CD4-positive, alpha-beta memory T cell (primary cell): ENCODE measurements at regions not wholly inside any gene's neighbourhood (a gene's known extent, or its start where the extent isn't known, plus 50 kb on each side); places are given as distances from the start of the nearest gene placed in this dataset.

Source experiments
- CTCF ChIA-PET: fragments of 350-600 bp; sonication (Branson Sonifier 250); formaldehyde crosslinking; loops from one replicate; lab custom pipeline; 2021; ENCODE audit warnings: inconsistent platforms; ENCODE audit not compliant: partially characterized antibody; lab: Charles Lee
- POLR2A ChIA-PET: fragments of 350-600 bp; sonication (Branson Sonifier 250); formaldehyde crosslinking; loops from one replicate; lab custom pipeline; 2021; ENCODE audit not compliant: partially characterized antibody; lab: Charles Lee
- DNase-seq, 5 donors: peaks; one replicate each; pipeline versions ENCODE4 v3.0.0 to v3.0.0-alpha.2; 2020 to 2022; ENCODE audit warnings: mixed read lengths in 1 of 5
- H3K27ac ChIP-seq: one replicate; pipeline ENCODE4 v1.7.0; 2013; ENCODE audit warnings: low read depth, low read length
- H3K27me3 ChIP-seq: 2 replicates; pipeline ENCODE4 v1.7.0; 2013; ENCODE audit warnings: mild to moderate bottlenecking, low read length, moderate library complexity; ENCODE audit not compliant: insufficient read depth
- H3K36me3 ChIP-seq: 2 replicates; pipeline ENCODE4 v1.7.0; 2013; ENCODE audit warnings: mild to moderate bottlenecking, low read length, moderate library complexity; ENCODE audit not compliant: insufficient read depth
- H3K4me1 ChIP-seq: 2 replicates; pipeline ENCODE4 v1.7.0; 2013; ENCODE audit warnings: mild to moderate bottlenecking, low read length, moderate library complexity; ENCODE audit not compliant: insufficient read depth
- H3K4me3 ChIP-seq, 2 donors: one replicate each; pipeline ENCODE4 v1.7.0; 2013; ENCODE audit warnings: low read length in 2 of 2, mild to moderate bottlenecking in 1 of 2
- H3K9me3 ChIP-seq, 2 donors: one replicate each; pipeline ENCODE4 v1.7.0; 2013; ENCODE audit warnings: low read length in 2 of 2, control low read depth in 1 of 2; ENCODE audit not compliant: control insufficient read depth in 1 of 2
- H3K27ac Mint-ChIP-seq, 7 donors: one replicate each; pipeline ENCODE4 v1.8.0; 2020 to 2021; ENCODE audit warnings: mixed read lengths in 7 of 7, mild to moderate bottlenecking in 6 of 7, inconsistent platforms in 3 of 7, moderate library complexity in 3 of 7
- H3K27me3 Mint-ChIP-seq, 2 donors: one replicate each; pipeline ENCODE4 v1.8.0; 2020 to 2021; ENCODE audit warnings: mixed read lengths in 2 of 2
- H3K36me3 Mint-ChIP-seq, 2 donors: one replicate each; pipeline ENCODE4 v1.8.0; 2020 to 2021; ENCODE audit warnings: mixed read lengths in 2 of 2, inconsistent platforms in 1 of 2, mild to moderate bottlenecking in 1 of 2
- H3K4me1 Mint-ChIP-seq, 4 donors: one replicate each; pipeline ENCODE4 v1.8.0; 2020 to 2021; ENCODE audit warnings: mixed read lengths in 4 of 4, mild to moderate bottlenecking in 1 of 4
- H3K4me3 Mint-ChIP-seq, 8 donors: one replicate each; pipeline ENCODE4 v1.8.0; 2020 to 2021; ENCODE audit warnings: mixed read lengths in 8 of 8, mild to moderate bottlenecking in 7 of 8, moderate library complexity in 6 of 8, inconsistent platforms in 3 of 8
- H3K9me3 Mint-ChIP-seq, 8 donors: one replicate each; pipeline ENCODE4 v1.8.0; 2020 to 2021; ENCODE audit warnings: mixed read lengths in 8 of 8, mild to moderate bottlenecking in 5 of 8, inconsistent platforms in 3 of 8, moderate library complexity in 1 of 8
- intact Hi-C: fragments of 100-400 bp; cut with micrococcal nuclease; formaldehyde crosslinking; loops from one replicate; pipeline ENCODE4 v1.15.1; 2023

- ChIA-PET POLR2A (no interaction called here), CTCF (no interaction called here)
Observed at GRCh38 chrX:20498851-20499635, 232.3 kb upstream of the RPS6KA3 start.

GRCh38 chrX:20495575-20495974, 228.9 kb upstream of the RPS6KA3 start:
- CTCF ChIA-PET = no interaction called here
- Mint-ChIP-seq H3K27me3 (peaks cover 0 to 2% of the 10 kb centered on the region in 2 donors), H3K4me1 (peaks cover 8 to 16% (median 8%) of the 10 kb centered on the region in 4 donors), H3K27ac (no peak overlapping the region), H3K4me3 (no peak overlapping the region), H3K36me3 (no peaks in the 10 kb centered on the region), H3K9me3 (no peaks in the 10 kb centered on the region)
- Histone ChIP-seq H3K4me3 (no peak overlapping the region), H3K9me3 (no peaks in the 10 kb centered on the region), H3K27ac (no peak overlapping the region), H3K36me3 (no peaks in the 10 kb centered on the region), H3K27me3 (no peaks in the 10 kb centered on the region), H3K4me1 (peaks cover 7% of the 10 kb centered on the region)
- intact Hi-C loops = no loop called here
- POLR2A ChIA-PET = no interaction called here
- no peak for DNase-seq

More at GRCh38 chrX:20498851-20499635, 232.3 kb upstream of the RPS6KA3 start:
- Histone ChIP-seq H3K9me3 (no peaks in the 10 kb centered on the region), H3K4me1 (peaks cover 8% of the 10 kb centered on the region), H3K27me3 (no peaks in the 10 kb centered on the region), H3K36me3 (no peaks in the 10 kb centered on the region), H3K27ac (no peak overlapping the region), H3K4me3 (no peak overlapping the region)
- H3K4me3 Mint-ChIP-seq = no peak overlapping the region
- intact Hi-C loops = no loop called here
- peaks cover 2% of the 10 kb centered on the region in 2 donors for H3K27me3 Mint-ChIP-seq
- H3K9me3 Mint-ChIP-seq = no peaks in the 10 kb centered on the region
- H3K4me1 Mint-ChIP-seq = peaks cover 8 to 21% (median 10%) of the 10 kb centered on the region in 4 donors
- no peaks in the 10 kb centered on the region for H3K36me3 Mint-ChIP-seq
- no peak for DNase-seq
- H3K27ac Mint-ChIP-seq = peak overlapping the region in 1 of 7 donors; percentile 6

- no peak overlapping the region for H3K4me3 ChIP-seq
- POLR2A ChIA-PET = no interaction called here
- no peaks in the 10 kb centered on the region for H3K4me1 ChIP-seq
- no peak for DNase-seq
- H3K27ac ChIP-seq = no peak overlapping the region
- Mint-ChIP-seq H3K27me3 (no peaks in the 10 kb centered on the region), H3K4me1 (no peaks in the 10 kb centered on the region), H3K9me3 (peaks cover 0 to 2% (median 0%) of the 10 kb centered on the region in 8 donors), H3K4me3 (no peak overlapping the region), H3K36me3 (no peaks in the 10 kb centered on the region), H3K27ac (no peak overlapping the region)
- H3K27me3 ChIP-seq = no peaks in the 10 kb centered on the region
- H3K36me3 ChIP-seq = no peaks in the 10 kb centered on the region
- CTCF ChIA-PET = no interaction called here
- intact Hi-C loops = no loop called here
- no peaks in the 10 kb centered on the region for H3K9me3 ChIP-seq
Observed at GRCh38 chrX:20488473-20488872, 221.8 kb upstream of the RPS6KA3 start.

GRCh38 chrX:20487227-20487626, 220.5 kb upstream of the RPS6KA3 start:
- no peak for DNase-seq
- peaks cover 0 to 2% (median 0%) of the 10 kb centered on the region in 8 donors for H3K9me3 Mint-ChIP-seq
- H3K27me3 Mint-ChIP-seq = no peaks in the 10 kb centered on the region
- no peak overlapping the region for H3K4me3 Mint-ChIP-seq
- H3K4me1 Mint-ChIP-seq = no peaks in the 10 kb centered on the region
- no peaks in the 10 kb centered on the region for H3K4me1 ChIP-seq
- no peaks in the 10 kb centered on the region for H3K27me3 ChIP-seq
- CTCF ChIA-PET = no interaction called here
- H3K4me3 ChIP-seq = no peak overlapping the region
- no peaks in the 10 kb centered on the region for H3K9me3 ChIP-seq
- POLR2A ChIA-PET = no interaction called here
- H3K36me3 Mint-ChIP-seq = no peaks in the 10 kb centered on the region
- intact Hi-C loops = no loop called here
- H3K27ac ChIP-seq = no peak overlapping the region
- H3K36me3 ChIP-seq = no peaks in the 10 kb centered on the region
- H3K27ac Mint-ChIP-seq = no peak overlapping the region

- intact Hi-C loops = no loop called here
- ChIA-PET CTCF (no interaction called here), POLR2A (no interaction called here)
- H3K4me3 Mint-ChIP-seq = no peak overlapping the region
- DNase-seq = no peak
- no peaks in the 10 kb centered on the region for H3K9me3 ChIP-seq
- no peak overlapping the region for H3K4me3 ChIP-seq
- H3K27ac Mint-ChIP-seq = no peak overlapping the region
- no peaks in the 10 kb centered on the region for H3K27me3 ChIP-seq
- H3K27me3 Mint-ChIP-seq = no peaks in the 10 kb centered on the region
- no peaks in the 10 kb centered on the region for H3K4me1 Mint-ChIP-seq
- H3K9me3 Mint-ChIP-seq = peaks cover 0 to 2% (median 0%) of the 10 kb centered on the region in 8 donors
- no peak overlapping the region for H3K27ac ChIP-seq
- no peaks in the 10 kb centered on the region for H3K36me3 Mint-ChIP-seq
- H3K36me3 ChIP-seq = no peaks in the 10 kb centered on the region
- no peaks in the 10 kb centered on the region for H3K4me1 ChIP-seq
Observed at GRCh38 chrX:20481632-20482031, 214.9 kb upstream of the RPS6KA3 start.

- intact Hi-C loops = no loop called here
- CTCF ChIA-PET = no interaction called here
- no peaks in the 10 kb centered on the region for H3K9me3 ChIP-seq
Observed at GRCh38 chrX:20479896-20480295, 213.2 kb upstream of the RPS6KA3 start.

GRCh38 chrX:20479048-20479447, 212.3 kb upstream of the RPS6KA3 start:
- Histone ChIP-seq H3K9me3 (no peaks in the 10 kb centered on the region), H3K27me3 (no peaks in the 10 kb centered on the region), H3K4me1 (no peaks in the 10 kb centered on the region), H3K4me3 (no peak overlapping the region), H3K36me3 (no peaks in the 10 kb centered on the region), H3K27ac (no peak overlapping the region)
- Mint-ChIP-seq H3K27me3 (no peaks in the 10 kb centered on the region), H3K36me3 (no peaks in the 10 kb centered on the region), H3K4me1 (no peaks in the 10 kb centered on the region), H3K27ac (no peak overlapping the region), H3K4me3 (no peak overlapping the region), H3K9me3 (peaks cover 0 to 2% (median 0%) of the 10 kb centered on the region in 8 donors)
- DNase-seq = no peak
- intact Hi-C loops = no loop called here
- ChIA-PET CTCF (no interaction called here), POLR2A (no interaction called here)

More at GRCh38 chrX:20479896-20480295, 213.2 kb upstream of the RPS6KA3 start:
- POLR2A ChIA-PET = no interaction called here
- Histone ChIP-seq H3K27ac (no peak overlapping the region), H3K27me3 (no peaks in the 10 kb centered on the region), H3K4me3 (no peak overlapping the region), H3K36me3 (no peaks in the 10 kb centered on the region), H3K4me1 (no peaks in the 10 kb centered on the region)
- DNase-seq = no peak
- Mint-ChIP-seq H3K27me3 (no peaks in the 10 kb centered on the region), H3K9me3 (peaks cover 0 to 2% (median 0%) of the 10 kb centered on the region in 8 donors), H3K4me3 (no peak overlapping the region), H3K27ac (no peak overlapping the region), H3K36me3 (no peaks in the 10 kb centered on the region), H3K4me1 (no peaks in the 10 kb centered on the region)
